GM21786 (cell line): ENCODE measurements at regions not wholly inside any gene's neighbourhood (a gene's known extent, or its start where the extent isn't known, plus 50 kb on each side); places are given as distances from the start of the nearest gene placed in this dataset.
"Not testable (repeated sequence)": the region's sequence is repeated elsewhere in the genome, so short reads cannot be mapped to it uniquely, and the experiment has no call there.

ENCODE experiments used
- ATAC-seq: cut with Tn5 transposase; IDR thresholded peaks from one replicate; pipeline ENCODE4 v1.9.1; 2021; ENCODE audit not compliant: unreplicated experiment

DNA sequence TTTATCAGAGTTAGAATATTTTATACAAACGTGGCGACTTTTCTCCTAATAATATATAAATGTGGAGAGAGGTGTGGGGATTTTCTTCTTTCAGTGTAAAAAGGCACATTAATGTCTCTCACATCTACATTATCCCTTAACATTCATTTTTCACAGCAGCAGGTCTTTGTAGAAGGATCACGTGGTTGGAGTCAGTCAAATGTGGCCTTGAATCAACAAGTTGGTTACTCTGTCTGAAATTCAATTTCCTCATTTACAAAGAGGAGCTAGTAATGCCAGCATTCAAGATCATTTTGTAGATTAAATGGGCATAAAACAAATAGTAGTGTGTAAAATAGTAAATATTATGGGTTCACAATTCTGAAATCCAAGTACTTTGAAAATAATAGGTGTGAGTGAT lies 183.1 kb upstream of the SEMA3E start:
- ATAC-seq: no peak

DNA sequence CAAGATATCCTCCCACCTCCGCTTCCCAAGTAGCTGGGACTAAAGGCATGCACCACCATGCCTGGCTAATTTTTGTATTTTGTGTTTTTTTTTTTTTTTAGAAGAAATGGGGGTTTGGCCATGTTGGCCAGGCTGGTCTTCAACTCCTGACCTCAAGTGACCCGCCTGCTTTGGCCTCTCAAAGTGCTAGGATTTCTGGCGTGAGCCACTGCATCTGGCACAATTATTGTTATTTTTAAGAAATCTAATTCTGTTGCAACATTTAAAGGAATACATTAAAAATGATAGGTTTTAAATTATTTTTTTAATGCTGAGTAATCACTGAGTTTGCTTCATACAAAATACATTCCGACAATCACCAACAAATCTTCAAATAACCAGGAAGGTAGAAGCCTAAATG lies 178.1 kb upstream of the SEMA3E start:
- ATAC-seq: no peak

DNA sequence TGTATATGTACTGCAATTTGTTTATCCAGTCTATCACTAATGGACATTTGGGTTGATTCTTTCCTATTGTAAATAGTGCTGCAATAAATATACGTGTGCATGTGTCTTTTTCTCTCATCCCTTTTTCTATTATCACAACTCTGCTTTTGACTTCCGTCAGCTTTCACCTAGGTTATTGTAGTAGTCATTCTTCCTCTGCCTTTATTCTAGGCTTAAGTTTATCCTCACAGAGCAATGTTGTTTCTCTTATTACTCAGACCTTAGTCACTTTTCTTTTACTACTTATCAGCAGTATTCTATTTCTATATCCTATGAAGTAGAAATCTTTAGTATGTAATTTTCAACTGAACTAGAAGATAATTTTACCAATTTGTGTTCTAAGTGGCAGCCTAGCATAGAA lies 175.3 kb upstream of the SEMA3E start:
- ATAC-seq: no peak

DNA sequence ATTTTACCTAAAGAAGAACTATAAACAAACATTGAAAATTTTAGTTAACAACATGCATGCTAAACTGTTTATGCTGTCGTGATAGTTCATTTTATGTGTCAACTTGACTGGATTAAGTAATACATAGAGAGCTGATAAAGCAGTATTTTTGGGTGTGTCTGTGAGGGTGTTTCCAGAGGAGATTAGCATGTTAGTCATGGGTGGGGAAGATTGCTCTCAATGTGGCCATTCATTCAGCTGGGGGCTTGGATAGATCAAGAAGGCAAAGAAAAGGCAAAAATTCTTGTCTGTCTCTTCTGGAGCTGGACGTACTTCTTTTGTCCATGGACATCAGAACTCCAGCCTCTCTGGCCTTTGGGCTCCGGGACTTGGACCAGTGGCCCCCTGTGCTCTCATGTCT lies 172.9 kb upstream of the SEMA3E start:
- ATAC-seq: no peak

DNA sequence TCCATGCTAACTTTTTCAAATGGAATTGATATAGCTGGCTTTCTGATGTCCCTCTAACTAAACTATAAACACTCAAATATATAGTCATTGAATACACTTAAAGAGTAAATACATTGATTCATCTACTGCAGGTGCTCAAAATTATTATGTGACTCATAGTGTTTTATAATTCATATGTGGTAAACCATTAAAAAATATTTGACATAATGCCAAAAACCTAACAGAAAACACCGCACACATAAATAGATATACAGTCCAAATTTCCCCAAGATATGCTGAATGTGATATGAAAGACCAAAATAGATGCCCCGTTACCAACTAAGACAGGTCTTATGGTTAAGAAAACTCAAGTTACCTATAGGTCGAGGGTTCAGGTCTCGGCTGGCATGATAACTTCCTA lies 171.7 kb upstream of the SEMA3E start:
- ATAC-seq: no peak

DNA sequence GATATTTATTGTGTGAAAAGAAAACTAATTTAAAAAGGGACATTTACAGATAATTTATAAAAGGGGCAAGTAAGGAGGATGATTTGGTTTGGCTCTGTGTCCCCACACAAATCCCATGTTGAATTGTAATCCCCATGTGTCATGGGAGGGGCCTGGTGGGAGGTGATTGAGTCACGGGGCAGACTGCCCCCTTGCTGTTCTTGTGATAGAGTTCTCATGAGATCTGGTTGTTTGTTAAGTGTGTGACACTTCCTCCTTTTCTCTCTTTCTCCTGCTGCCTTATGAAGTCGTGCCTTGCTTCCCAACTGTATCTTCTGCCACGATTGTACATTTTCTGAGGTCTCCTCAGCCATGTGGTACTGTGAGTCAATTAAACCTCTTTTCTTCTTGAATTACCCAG lies 171.0 kb upstream of the SEMA3E start:
- no peak for ATAC-seq

DNA sequence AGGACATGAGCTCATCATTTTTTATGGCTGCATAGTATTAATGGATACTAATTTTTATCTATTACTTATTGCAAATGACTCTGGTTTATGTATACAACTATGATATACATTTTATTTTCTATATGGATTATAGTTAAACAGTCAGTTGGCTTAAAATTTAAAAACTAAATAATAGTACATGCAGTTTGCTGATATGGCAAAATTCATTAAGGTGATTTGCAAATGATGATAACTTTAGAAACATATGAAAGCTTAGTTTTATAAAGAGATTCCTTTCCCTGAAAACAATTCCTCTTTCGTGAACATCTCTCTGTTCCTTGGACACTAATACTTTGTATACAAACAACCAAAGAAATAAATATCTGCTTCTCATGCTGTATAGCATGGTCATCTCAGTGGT lies 165.5 kb upstream of the SEMA3E start:
- no peak for ATAC-seq

DNA sequence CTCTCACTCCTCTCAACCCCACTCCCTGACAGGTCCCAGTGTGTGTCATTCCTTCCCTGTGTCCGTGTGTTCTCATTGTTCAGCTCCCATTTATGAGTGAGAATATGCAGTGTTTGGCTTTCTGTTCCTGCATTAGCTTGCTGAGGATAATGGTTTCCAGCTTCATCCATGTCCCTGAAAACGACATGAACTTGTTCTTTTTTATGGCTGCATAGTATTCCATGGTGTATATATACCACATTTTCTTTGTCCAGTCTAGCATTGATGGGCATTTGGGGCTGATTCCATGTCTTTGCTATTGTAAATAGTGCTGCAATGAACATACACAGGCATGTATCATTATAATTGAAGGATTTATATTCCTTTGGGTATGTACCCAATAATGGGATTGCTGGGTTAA lies 163.6 kb upstream of the SEMA3E start:
- not testable (repeated sequence) for ATAC-seq

DNA sequence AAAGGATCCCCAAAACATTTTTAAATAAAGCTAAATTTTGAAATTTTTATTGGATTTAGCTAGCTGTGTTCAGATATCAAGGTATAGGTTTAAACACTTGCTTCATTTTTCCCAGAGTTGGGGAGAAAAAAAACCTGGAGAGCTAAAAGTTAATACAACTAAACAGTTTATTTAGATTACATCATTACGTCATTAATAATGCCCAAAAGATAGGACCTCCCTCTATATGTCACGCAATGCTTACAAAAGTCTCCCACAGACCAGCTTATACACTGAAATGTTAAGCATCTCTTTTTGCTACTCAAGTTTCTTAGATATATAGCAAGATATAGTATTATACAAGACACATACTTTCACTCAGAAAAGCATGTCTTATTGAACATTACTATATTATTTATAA lies 160.0 kb upstream of the SEMA3E start:
- ATAC-seq: no peak

DNA sequence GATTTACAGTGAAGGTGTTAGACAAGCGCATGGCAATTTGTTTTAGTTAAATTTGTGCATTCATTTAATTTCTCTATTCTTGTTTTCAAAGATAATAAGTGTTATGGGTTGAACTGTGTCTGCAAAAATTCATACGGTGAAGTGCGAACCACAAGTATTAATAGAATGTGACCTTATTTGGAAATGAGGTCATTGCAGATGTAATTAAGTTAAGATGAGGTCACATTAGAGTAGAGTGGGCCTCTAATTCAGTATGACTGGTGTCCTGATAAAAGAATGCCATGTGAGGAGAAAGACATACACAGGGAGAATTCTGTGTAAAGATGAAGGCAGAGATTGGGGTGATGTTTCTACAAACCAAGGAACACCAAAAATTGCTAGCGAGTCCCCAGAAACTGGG lies 158.8 kb upstream of the SEMA3E start:
- no peak for ATAC-seq

DNA sequence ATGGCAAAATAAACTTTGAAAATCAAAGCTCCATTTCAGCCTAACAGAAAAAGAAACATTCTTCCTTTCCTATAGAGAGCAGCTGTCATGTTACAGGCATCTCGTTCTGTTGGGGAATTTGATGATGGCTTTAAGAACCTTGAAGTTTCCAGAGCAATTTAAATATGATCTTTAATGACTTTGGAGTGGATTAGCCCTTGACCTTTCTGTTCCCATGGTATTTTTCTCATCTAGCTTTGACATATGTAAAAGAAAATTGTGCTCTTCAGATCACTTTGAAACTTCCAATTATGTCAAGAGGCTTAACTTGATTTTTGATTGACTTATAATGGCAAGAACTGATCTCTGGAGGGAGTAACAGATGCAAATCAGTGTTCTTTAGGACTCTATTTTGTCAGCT lies 157.6 kb upstream of the SEMA3E start:
- no peak for ATAC-seq

DNA sequence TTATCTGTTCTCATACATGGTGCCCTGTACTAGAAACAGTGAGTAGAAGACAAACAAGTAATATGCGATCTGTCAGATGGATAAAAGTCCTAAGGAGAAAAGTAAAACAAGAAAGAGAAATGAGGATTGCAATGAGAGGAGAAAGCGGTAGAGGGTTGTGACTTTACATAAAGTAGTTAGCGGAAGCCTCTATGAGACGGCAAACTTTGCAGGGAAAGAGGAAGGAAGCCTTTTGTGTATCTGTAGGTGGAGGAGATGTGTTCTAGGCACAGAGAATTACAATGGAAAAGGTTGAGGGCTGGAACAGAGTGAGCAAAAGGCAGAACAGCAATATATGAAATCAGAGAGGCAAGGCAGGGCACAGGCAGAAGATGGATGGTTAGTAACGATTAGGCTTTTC lies 150.4 kb upstream of the SEMA3E start:
- ATAC-seq: no peak

DNA sequence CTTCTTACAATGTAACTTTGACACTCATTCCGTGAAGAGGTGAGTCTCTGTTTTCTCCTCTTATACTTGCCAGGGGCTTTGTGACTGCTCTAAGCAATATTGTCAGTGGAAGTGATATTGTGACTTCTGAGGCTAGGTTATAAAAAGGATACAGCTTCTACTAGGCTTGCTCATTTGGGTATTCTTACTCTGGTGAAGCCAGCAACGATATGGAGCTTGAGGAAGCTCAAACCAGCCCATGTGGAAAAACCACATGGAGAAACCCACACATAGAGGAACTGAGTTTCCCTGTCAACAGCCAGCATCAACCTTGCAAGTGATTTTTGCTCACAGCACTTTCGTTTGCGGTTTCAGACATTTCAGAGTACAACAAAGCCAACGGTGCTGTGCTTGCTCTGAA lies 149.6 kb upstream of the SEMA3E start:
- peak; percentile 60 for ATAC-seq

DNA sequence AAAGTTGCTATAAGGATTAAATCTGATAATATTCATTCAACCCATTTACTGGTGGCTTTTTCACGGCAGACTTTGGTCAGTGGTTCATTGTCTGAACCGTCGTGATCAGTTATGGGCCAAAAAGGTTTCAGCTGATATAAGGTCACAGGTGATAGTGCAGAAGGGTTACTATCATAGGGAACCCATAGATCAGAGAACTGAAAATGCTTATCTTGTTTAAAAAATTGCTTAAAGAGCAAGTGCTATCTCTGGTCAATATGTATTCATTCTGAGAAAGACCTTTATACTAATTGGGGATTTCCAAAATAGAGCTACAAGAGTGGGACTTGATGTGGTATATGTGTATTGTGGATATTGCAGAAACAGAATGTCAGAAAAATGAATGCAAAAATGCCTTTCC lies 147.8 kb upstream of the SEMA3E start:
- ATAC-seq: peak; percentile 47

DNA sequence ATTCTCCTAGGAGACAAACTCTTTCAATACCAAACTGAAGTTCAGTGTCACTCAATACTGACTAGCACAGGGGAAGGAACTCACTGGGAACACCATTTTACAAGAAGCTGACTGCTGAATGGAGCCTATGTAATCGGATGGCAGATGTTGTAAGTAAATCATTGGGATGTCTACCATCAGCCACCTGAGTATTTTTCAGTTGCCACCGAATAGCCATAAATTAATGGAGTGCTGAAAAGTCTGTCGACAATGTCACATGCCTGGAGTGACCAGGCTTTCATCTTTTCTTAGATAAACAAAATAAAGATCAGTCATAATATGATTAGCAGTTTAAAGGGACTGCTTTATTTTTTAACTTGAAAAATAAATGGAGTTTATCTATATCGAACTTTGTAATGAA lies 145.9 kb upstream of the SEMA3E start:
- no peak for ATAC-seq

DNA sequence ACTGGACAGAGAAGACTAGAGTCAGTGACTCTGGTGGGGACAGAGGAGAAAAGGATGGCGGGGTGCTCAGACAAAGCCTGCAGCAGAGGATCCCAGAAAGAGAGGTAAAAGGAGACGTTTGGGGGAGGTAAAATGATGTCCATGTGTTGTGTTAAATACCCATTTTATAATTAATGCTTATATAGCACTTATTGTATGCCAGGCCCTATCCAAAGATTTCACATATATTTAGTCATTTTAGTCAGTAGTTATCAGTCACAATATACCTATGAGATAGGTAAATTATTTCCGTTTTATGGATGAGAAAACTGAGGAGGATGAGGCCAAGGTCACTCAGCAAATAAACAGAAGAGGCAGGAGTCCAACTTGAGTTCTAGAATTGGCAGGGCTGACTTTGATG lies 144.6 kb upstream of the SEMA3E start:
- ATAC-seq: no peak

DNA sequence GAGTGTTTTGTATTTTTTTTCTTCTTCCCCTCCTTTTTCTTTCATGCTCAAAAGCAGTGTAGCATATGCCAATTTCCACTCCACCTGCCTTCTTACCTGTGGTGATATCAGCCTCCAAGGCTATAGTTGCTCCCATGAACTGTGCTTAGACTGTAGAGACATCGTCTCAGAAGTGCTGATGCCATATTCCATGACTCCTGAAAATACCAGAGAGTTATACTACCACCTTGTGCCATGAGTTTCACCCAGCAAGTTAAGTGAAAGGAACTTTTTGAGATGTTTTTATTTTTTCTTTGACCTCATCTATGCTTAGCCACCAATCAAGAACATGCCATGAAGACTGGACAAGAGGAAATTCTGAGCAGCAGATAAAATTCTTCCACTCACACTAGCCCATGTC lies 142.8 kb upstream of the SEMA3E start:
- ATAC-seq: no peak

DNA sequence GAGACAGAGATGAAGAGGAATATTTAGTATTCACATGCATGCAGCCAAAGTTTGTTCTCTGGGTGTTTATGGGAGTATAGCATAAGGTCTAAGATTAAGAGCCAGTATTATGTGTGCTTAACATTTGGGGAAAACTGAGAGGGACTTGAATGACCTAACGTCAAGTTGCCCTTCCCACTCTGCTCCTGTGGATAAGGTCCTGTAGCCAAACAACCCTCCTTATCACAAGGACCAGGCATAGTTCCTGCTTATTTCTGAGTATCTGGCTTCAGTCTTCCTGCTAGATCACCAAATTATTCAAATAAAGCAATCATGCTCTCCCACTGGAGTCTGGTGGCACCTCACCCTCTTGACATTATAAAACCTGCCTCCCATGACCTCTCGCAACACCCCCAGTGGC lies 137.9 kb upstream of the SEMA3E start:
- ATAC-seq: no peak

DNA sequence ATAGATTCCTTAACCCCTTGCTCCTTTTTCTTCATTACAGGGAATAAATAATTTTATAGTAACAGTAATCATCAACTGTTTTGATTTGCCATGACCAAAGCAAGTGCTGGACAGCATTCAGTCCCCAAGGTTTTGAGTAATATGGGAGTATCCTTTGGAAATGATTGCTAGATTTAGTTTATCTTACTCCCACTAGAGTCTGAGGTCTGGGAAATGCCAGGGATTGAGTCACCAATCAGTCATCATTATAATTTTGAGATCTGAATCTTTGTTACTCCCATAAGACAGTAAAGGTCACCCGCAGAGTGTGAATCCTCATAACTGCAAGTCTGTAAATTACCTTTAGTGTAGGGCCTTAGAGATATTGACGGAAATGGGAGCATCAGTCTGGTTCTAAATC lies 133.7 kb upstream of the SEMA3E start:
- ATAC-seq: no peak

DNA sequence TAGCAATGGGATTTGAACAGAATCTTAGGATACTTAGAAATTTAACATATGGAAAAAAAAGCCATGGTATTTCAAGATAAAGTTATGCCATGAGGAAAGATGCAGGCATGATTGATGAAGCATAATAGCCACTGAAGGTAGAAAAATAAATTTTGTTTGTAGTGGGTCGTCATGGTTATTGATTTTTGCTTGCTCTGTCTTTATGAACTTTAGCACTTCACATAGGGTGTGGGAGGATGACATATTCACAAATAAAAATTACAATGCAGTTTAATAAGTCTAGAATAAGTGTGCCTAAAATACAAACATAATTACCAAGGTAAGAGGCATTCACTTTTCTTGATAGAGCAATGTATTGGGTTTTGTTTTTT lies 129.1 kb upstream of the SEMA3E start:
- no peak for ATAC-seq

DNA sequence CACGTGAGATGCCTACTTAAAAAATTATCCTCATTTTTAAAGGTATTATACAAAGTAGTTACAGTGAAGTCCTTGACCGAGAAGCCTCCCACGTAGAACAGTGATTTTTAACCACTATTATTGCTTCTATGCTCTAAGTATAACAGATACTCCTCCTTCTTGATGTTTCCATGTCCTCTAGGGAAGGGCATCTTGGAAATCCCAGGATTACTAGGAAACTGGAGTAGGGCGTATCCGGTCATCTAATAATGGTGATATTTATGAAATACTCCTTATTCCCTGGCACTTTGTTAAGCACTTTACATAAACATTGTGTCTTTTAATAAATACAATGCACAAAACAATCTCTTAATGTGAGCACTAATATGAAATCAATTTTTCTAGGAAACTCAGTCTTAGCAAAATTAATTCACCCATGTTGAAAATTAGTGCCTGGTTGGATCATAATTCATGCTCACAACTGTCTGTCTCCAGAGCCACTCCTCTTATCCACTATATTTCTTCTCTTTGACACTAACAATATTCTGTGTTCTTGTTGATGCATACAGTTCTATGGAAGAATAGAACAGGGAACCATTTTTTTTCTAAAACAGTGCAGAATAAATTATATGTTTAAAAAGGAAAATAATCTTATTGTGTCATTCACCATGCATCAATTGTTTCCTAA lies 128.6 kb upstream of the SEMA3E start:
- ATAC-seq: no peak

DNA sequence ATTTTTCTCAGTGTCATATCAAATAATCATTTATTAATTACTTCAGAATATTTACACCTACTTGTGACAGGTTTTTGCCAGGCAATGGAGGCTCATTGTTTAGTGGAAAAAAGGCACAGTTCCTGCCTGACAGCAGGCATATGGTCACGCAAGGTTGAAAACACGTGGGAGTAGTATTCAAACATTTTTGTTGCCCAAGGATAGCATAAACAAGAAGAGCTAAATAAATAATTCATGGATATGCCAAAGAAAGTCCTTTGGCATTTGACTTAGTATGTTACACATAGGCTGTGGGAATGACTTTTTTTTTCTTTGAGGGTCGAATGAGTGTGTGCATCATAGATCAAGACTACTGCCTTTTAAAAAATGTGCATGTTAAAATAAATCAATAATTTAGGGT lies 120.5 kb upstream of the SEMA3E start:
- no peak for ATAC-seq

DNA sequence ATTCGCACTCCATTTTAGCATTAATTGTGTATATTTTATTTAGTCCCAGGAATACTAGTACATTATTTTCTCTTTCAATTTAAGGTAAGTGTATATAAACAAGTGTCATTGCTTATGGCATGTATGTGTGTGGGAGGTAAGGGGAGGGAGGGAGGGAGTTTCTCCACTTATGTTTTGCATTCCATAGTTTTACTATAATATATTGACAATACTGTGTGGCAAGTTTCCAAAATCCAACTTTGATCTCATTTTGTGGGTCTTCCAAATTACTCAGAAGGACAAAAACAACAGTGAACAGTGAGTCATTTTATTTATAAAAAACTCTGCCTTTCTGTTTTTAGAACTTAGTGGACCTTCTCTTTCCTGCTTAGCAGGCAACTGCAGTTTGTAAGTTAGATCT lies 102.3 kb upstream of the SEMA3E start:
- ATAC-seq: no peak

DNA sequence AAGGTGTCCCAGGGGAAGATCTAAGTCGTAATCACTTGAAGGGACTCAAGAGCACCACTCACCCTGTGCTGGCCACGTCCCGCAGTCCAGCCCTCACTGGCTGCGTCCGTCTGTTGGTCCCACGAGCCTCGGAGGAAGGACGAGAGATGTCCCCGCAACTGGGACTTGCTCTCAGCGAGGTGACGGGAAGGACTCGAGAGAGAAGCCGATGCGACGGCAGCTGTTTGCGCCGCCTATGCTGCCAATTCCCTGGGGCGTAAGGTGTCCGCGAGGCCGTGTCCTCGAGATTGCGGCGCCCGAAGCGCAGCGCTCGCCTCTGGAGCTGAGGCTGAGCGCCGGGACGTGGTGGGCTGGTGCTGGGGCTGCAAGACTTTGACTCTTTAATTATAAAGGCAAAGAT lies 100.6 kb upstream of the SEMA3E start:
- no peak for ATAC-seq
